ENCODE measurements at regions not wholly inside any gene's neighbourhood (a gene's known extent, or its start where the extent isn't known, plus 50 kb on each side); places are given as distances from the start of the nearest gene placed in this dataset.

DNA sequence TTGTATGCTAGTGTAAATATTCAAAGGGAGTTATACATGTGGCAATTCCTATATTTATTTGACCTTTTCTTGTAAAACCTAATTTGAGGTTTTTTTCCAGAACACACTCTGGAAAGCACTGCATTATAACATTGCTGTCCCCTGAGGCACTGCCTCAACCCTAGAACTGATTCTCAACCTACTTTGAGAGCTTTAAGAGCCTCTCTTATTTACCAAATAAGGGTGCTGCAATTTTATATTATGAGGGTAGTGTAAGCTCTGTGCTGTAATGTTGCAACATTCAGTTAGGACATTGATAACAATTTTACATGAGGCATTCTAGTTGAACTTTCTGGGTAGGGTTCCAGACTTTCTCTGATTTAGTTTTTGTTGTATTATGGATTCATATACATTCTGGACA is 302.2 kb upstream of the DEPDC1 start:
- no peak overlapping the region for H3K4me3 ChIP-seq (ENCODE audit: low read depth, low read length)
- DNase-seq (ENCODE audit: low read depth, low spot score) = no peak
- in situ Hi-C loops (cut with HindIII; ENCODE audit: low sequenced_read_pairs) = no loop called here
- TF ChIP-seq, protein P1, sequence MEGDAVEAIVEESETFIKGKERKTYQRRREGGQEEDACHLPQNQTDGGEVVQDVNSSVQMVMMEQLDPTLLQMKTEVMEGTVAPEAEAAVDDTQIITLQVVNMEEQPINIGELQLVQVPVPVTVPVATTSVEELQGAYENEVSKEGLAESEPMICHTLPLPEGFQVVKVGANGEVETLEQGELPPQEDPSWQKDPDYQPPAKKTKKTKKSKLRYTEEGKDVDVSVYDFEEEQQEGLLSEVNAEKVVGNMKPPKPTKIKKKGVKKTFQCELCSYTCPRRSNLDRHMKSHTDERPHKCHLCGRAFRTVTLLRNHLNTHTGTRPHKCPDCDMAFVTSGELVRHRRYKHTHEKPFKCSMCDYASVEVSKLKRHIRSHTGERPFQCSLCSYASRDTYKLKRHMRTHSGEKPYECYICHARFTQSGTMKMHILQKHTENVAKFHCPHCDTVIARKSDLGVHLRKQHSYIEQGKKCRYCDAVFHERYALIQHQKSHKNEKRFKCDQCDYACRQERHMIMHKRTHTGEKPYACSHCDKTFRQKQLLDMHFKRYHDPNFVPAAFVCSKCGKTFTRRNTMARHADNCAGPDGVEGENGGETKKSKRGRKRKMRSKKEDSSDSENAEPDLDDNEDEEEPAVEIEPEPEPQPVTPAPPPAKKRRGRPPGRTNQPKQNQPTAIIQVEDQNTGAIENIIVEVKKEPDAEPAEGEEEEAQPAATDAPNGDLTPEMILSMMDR (IDR thresholded peaks at IDR 0.05; ENCODE audit: low read depth, low read length) = no peak

DNA sequence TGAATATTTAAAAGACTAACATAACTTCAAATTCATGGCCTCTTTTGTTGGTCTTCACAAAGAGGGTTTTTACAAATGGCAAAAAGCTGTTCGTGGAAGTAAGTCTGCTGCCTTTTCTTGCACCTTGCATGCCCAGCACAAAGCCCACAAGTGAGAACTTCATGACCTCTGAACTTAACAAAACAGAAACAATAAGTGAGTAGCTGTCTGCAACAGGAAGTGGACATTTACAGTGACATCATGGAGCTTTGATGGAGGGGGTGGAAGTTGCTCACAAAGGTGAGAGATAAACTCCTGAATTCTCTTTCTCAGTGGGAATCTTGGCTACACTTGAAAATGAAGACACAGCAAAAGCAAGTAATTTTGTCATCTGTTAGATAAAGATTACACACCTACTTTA is 303.3 kb upstream of the DEPDC1 start:
- no peak for DNase-seq (ENCODE audit: low read depth, low spot score)
- TF ChIP-seq, protein P1 (IDR thresholded peaks at IDR 0.05; ENCODE audit: low read depth, low read length) = no peak

DNA sequence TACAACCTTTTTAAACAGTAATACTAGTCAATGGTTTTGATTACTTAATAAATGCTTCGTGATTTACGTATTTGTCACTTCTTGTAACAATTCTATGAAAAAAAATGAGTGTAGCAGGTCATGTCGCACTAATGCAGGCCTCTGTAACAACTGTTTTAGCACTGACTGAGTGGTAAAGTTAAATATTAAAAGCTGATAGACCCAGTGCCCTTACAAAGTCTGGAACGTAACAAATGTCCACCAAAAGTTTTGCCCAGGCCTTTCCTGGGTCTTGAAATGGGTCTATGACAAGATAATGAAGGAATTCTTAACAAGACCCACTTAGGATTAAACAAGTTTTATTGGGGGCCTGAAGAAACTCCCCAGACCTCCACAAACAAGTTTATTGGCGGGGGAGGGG is 304.6 kb upstream of the DEPDC1 start:
- H3K4me3 ChIP-seq (ENCODE audit: low read depth, low read length) = no peak overlapping the region
- DNase-seq (ENCODE audit: low read depth, low spot score) = no peak
- in situ Hi-C loops (cut with HindIII; ENCODE audit: low sequenced_read_pairs) = no loop called here
- TF ChIP-seq, protein P1 (IDR thresholded peaks at IDR 0.05; ENCODE audit: low read depth, low read length) = no peak

More for the DNA sequence above, 303.3 kb upstream of the DEPDC1 start:
- in situ Hi-C loops (cut with HindIII; ENCODE audit: low sequenced_read_pairs) = no loop called here
- H3K4me3 ChIP-seq (ENCODE audit: low read depth, low read length) = no peak overlapping the region

DNA sequence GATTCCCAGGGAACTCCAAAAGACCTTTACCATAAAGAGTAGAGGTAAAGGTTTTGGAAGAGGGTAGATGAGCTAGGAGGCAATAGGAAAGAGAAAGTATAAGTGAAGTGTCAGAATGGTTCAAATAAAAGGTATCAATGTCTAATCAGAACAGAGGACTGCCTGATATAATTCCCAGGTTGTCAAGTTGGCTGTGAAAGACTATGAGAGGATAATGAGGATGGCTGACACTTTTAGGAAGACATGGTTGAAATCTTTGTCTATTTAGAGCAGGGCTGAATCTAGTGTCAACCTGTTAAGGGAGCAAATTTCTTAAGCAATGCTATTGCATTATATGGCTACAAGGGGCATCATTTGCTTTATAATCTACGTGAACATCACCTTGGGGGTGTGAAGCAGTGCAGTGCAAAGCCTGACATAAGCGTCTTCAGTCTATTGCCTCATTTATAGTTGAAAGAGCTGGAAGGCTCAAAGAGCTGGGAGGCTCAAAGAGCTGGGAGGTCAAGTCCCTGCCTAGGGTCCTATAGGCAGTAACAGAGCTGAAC is 308.3 kb upstream of the DEPDC1 start:
- no peak for DNase-seq (ENCODE audit: low read depth, low spot score)
- TF ChIP-seq, protein P1 (IDR thresholded peaks at IDR 0.05; ENCODE audit: low read depth, low read length) = no peak
- H3K4me3 ChIP-seq (ENCODE audit: low read depth, low read length) = no peak overlapping the region
- in situ Hi-C loops (cut with HindIII; ENCODE audit: low sequenced_read_pairs) = no loop called here

DNA sequence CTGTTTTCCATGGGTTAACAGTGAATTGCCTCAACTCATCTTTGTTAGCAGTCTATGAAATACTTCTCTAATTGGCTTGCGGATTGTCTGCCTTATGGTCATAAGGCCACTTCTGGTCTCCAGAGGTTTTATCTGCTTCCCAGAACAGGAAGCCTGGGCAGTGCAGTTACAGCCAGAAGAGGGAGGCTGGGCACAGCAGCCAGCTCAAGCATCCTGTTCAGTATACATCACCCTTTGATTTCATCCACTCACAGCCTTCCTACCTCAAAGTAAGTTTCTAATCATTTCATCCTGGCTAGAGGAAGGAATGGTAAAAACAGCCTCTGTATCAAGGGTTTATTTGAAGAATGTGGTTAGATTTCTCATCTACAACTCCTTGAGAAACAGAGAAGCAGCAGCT is 311.5 kb upstream of the DEPDC1 start:
- TF ChIP-seq, protein P1 (IDR thresholded peaks at IDR 0.05; ENCODE audit: low read depth, low read length) = no peak
- DNase-seq (ENCODE audit: low read depth, low spot score) = no peak
- H3K4me3 ChIP-seq (ENCODE audit: low read depth, low read length) = no peak overlapping the region
- in situ Hi-C loops (cut with HindIII; ENCODE audit: low sequenced_read_pairs) = no loop called here

DNA sequence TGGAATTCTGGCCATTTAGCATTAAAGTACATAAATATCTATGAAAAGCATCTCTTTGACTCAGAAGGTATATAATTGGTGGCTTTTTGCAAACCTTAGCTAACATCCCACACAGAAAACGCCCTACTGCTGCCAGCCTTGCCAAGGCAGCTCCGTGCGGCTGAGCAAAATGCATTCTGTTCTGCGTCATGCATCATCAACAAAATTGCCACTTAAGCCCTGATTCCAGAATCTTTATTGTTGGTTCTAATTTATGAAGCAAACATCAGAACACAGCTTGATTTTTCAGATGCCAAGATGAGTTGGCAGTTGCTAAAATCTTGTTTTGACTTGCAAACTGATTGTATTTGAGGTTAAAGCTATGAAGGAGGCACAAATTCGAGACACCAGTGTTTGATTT is 314.9 kb upstream of the DEPDC1 start:
- TF ChIP-seq, protein P1 (IDR thresholded peaks at IDR 0.05; ENCODE audit: low read depth, low read length) = no peak
- no peak overlapping the region for H3K4me3 ChIP-seq (ENCODE audit: low read depth, low read length)
- DNase-seq (ENCODE audit: low read depth, low spot score) = no peak
- in situ Hi-C loops (cut with HindIII; ENCODE audit: low sequenced_read_pairs) = no loop called here

DNA sequence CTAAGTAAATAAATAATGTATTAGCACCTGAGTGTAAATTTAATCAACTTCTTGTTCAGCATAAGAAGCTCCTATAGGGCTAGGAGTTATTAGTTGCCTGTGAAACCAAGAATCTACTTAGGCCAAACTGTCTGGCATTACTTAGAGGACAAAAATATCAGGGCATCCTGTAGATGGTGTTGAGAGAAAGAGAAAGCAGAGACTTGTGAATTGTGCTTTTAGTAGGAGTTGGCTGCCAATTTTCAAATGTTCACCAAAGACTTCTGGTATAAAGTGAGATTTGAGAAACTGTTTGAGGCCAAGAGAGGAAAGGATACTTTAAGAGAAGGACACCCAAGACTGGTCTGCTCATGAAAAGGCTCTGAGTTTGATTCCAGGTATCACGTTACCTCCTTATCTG is 315.5 kb upstream of the DEPDC1 start:
- no peak overlapping the region for H3K4me3 ChIP-seq (ENCODE audit: low read depth, low read length)
- in situ Hi-C loops (cut with HindIII; ENCODE audit: low sequenced_read_pairs) = no loop called here
- no peak for DNase-seq (ENCODE audit: low read depth, low spot score)
- TF ChIP-seq, protein P1 (IDR thresholded peaks at IDR 0.05; ENCODE audit: low read depth, low read length) = no peak

Data from astrocyte of the spinal cord (primary cell).